Parathyroid adenoma (tissue), 2 donors: ENCODE measurements at regions not wholly inside any gene's neighbourhood (a gene's known extent, or its start where the extent isn't known, plus 50 kb on each side); places are given as distances from the start of the nearest gene placed in this dataset.

Source experiments
- H2AFZ ChIP-seq: fragments of 300-600 bp; sonication (generic); one replicate; pipeline ENCODE4 v1.7.0; 2017; ENCODE audit warnings: antibody characterized with exemption, mild to moderate bottlenecking
- H3K27ac ChIP-seq: fragments of 300-600 bp; sonication (generic); one replicate; pipeline ENCODE4 v1.7.0; 2017
- H3K27me3 ChIP-seq: fragments of 300-600 bp; sonication (generic); one replicate; pipeline ENCODE4 v1.7.0; 2017; ENCODE audit warnings: low read length; ENCODE audit not compliant: control insufficient read depth, insufficient read depth
- H3K36me3 ChIP-seq: fragments of 300-600 bp; sonication (generic); one replicate; pipeline ENCODE4 v1.7.0; 2017; ENCODE audit warnings: low read length; ENCODE audit not compliant: control insufficient read depth, insufficient read depth
- H3K4me1 ChIP-seq: fragments of 300-600 bp; sonication (generic); one replicate; pipeline ENCODE4 v1.7.0; 2017; ENCODE audit warnings: control low read depth
- H3K4me2 ChIP-seq: fragments of 300-600 bp; sonication (generic); one replicate; pipeline ENCODE4 v1.7.0; 2017; ENCODE audit warnings: low read length
- H3K4me3 ChIP-seq: fragments of 300-600 bp; sonication (generic); one replicate; pipeline ENCODE4 v1.7.0; 2017; ENCODE audit warnings: low read depth, low read length
- H3K79me2 ChIP-seq: fragments of 300-600 bp; sonication (generic); one replicate; pipeline ENCODE4 v1.7.0; 2017; ENCODE audit warnings: control low read depth
- H3K9ac ChIP-seq: fragments of 300-600 bp; sonication (generic); one replicate; pipeline ENCODE4 v1.7.0; 2017; ENCODE audit warnings: mild to moderate bottlenecking
- H3K9me3 ChIP-seq: fragments of 300-600 bp; sonication (generic); one replicate; pipeline ENCODE4 v1.7.0; 2017; ENCODE audit warnings: low read length; ENCODE audit not compliant: control insufficient read depth
- TF ChIP-seq, protein P1 (sequence below): fragments of 300-600 bp; sonication (generic); IDR thresholded peaks from one replicate; pipeline ENCODE4 v1.7.0; 2017; ENCODE audit warnings: antibody characterized with exemption, mild to moderate bottlenecking
- donor health status: primary hyperparathyroidism.

- TF ChIP-seq, protein P1, sequence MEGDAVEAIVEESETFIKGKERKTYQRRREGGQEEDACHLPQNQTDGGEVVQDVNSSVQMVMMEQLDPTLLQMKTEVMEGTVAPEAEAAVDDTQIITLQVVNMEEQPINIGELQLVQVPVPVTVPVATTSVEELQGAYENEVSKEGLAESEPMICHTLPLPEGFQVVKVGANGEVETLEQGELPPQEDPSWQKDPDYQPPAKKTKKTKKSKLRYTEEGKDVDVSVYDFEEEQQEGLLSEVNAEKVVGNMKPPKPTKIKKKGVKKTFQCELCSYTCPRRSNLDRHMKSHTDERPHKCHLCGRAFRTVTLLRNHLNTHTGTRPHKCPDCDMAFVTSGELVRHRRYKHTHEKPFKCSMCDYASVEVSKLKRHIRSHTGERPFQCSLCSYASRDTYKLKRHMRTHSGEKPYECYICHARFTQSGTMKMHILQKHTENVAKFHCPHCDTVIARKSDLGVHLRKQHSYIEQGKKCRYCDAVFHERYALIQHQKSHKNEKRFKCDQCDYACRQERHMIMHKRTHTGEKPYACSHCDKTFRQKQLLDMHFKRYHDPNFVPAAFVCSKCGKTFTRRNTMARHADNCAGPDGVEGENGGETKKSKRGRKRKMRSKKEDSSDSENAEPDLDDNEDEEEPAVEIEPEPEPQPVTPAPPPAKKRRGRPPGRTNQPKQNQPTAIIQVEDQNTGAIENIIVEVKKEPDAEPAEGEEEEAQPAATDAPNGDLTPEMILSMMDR, result no peak
- Histone ChIP-seq H3K9ac (no peak overlapping the region), H3K27me3 (no peaks in the 10 kb centered on the region)
These were observed 1112.7 kb downstream of the LRFN5 start for GRCh38 chr14:42719391-42719790.

GRCh38 chr14:42715316-42715715, 1108.6 kb downstream of the LRFN5 start:
- TF ChIP-seq, protein P1, result no peak
- Histone ChIP-seq H3K79me2 (no peaks in the 10 kb centered on the region), H3K4me1 (no peaks in the 10 kb centered on the region), H3K27ac (no peak overlapping the region), H3K4me3 (no peak overlapping the region), H3K9ac (no peak overlapping the region), H3K4me2 (no peak overlapping the region), H3K27me3 (no peaks in the 10 kb centered on the region), H2AFZ (no peak overlapping the region), H3K9me3 (no peaks in the 10 kb centered on the region), H3K36me3 (no peaks in the 10 kb centered on the region)

More at GRCh38 chr14:42719391-42719790, 1112.7 kb downstream of the LRFN5 start:
- no peak overlapping the region for H2AFZ ChIP-seq
- H3K79me2 ChIP-seq, result no peaks in the 10 kb centered on the region
- no peaks in the 10 kb centered on the region for H3K4me1 ChIP-seq
- no peaks in the 10 kb centered on the region for H3K9me3 ChIP-seq
- H3K4me3 ChIP-seq, result no peak overlapping the region
- no peaks in the 10 kb centered on the region for H3K36me3 ChIP-seq
- H3K27ac ChIP-seq, result no peak overlapping the region
- no peak overlapping the region for H3K4me2 ChIP-seq

GRCh38 chr14:42710071-42710470, 1103.4 kb downstream of the LRFN5 start:
- no peak overlapping the region for H3K4me2 ChIP-seq
- no peaks in the 10 kb centered on the region for H3K27me3 ChIP-seq
- H3K36me3 ChIP-seq, result no peaks in the 10 kb centered on the region
- no peaks in the 10 kb centered on the region for H3K79me2 ChIP-seq
- no peaks in the 10 kb centered on the region for H3K4me1 ChIP-seq
- no peak overlapping the region for H3K4me3 ChIP-seq
- no peak overlapping the region for H2AFZ ChIP-seq
- no peak overlapping the region for H3K9ac ChIP-seq
- TF ChIP-seq, protein P1, result no peak
- H3K9me3 ChIP-seq, result no peaks in the 10 kb centered on the region
- no peak overlapping the region for H3K27ac ChIP-seq

DNA sequence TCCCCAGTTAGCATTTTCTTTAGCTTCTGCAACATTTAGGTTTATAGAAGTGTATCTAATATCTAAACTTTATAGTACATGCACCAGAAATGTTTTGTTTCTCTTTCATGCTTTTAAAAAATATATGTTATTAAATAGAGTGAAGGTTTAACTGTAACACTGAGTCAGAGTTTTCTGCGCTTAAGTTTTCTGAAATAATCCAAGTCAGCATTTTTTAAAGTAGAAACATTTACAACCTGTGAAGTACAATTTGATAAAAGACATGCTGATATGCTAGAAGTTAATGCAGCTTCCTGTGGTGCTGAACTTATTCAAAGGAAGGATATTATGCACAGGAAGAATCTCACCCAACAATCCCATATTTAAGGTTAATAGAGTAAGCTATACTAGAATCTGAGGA, 1096.8 kb downstream of the LRFN5 start:
- Histone ChIP-seq H3K79me2 (no peaks in the 10 kb centered on the region), H3K9me3 (no peaks in the 10 kb centered on the region), H3K4me2 (no peak overlapping the region), H2AFZ (no peak overlapping the region), H3K4me3 (no peak overlapping the region), H3K36me3 (no peaks in the 10 kb centered on the region), H3K9ac (no peak overlapping the region), H3K27me3 (no peaks in the 10 kb centered on the region), H3K27ac (no peak overlapping the region), H3K4me1 (no peaks in the 10 kb centered on the region)
- TF ChIP-seq, protein P1, result no peak

DNA sequence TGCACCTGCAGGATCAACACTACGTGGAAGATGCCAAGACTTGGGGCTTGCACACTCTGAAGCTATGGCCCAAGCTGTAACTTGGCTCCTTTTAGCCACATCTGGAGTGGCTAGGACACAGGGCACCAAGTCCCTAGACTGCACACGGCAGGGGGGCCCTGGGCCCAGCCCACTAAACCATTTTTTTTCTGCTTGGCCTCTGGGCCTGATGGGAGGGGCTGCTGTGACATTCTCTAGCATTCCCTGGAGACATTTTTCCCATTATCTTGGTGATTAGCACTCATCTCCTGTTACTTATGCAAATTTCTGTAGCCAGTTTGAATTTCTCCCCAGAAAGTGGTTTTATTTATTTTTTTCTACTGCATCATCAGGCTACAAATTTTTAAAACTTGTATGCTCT, 1080.7 kb downstream of the LRFN5 start:
- Histone ChIP-seq H3K4me1 (no peaks in the 10 kb centered on the region), H3K9me3 (no peaks in the 10 kb centered on the region), H3K79me2 (no peaks in the 10 kb centered on the region), H3K4me2 (no peak overlapping the region), H3K36me3 (no peaks in the 10 kb centered on the region), H3K27ac (no peak overlapping the region), H2AFZ (no peak overlapping the region), H3K27me3 (no peaks in the 10 kb centered on the region), H3K9ac (no peak overlapping the region), H3K4me3 (no peak overlapping the region)
- TF ChIP-seq, protein P1, result no peak
